Cardiac fibroblast (primary cell): ENCODE measurements at regions not wholly inside any gene's neighbourhood (a gene's known extent, or its start where the extent isn't known, plus 50 kb on each side); places are given as distances from the start of the nearest gene placed in this dataset.

Source experiments
- DNase-seq, 2 donors: peaks; one replicate each; pipeline versions ENCODE4 v3.0.0 to v3.0.0-alpha.2; 2010; ENCODE audit warnings: low read depth in 2 of 2
- H3K4me3 ChIP-seq, 2 donors: replicated peaks in 1 of 2; 1 replicate in 1 of 2; 2 replicates in 1 of 2; pipeline ENCODE4 v1.5.1; 2011; ENCODE audit warnings: low read depth in 2 of 2, low read length in 2 of 2, mild to moderate bottlenecking in 2 of 2, moderate library complexity in 1 of 2
- CTCF ChIP-seq: IDR thresholded peaks from one replicate; pipeline ENCODE4 v1.5.1; 2011; ENCODE audit warnings: low read depth, mild to moderate bottlenecking, low read length, inconsistent platforms

GRCh38 chr6:156627524-156627923 lies 149.7 kb upstream of the ARID1B start:
- TF ChIP-seq CTCF = no peak
- H3K4me3 ChIP-seq = no peak overlapping the region
- DNase-seq = no peak

GRCh38 chr6:156622185-156622584 lies 155.0 kb upstream of the ARID1B start:
- H3K4me3 ChIP-seq = no peak overlapping the region
- no peak for TF ChIP-seq CTCF
- no peak for DNase-seq

- no peak for TF ChIP-seq CTCF
- no peak overlapping the region for H3K4me3 ChIP-seq
- no peak for DNase-seq
These were observed 156.8 kb upstream of the ARID1B start for GRCh38 chr6:156620331-156620730.

GRCh38 chr6:156618600-156619205 lies 158.5 kb upstream of the ARID1B start:
- no peak overlapping the region for H3K4me3 ChIP-seq
- no peak for TF ChIP-seq CTCF
- DNase-seq = no peak

GRCh38 chr6:156617941-156618340 lies 159.2 kb upstream of the ARID1B start:
- DNase-seq = no peak
- no peak overlapping the region for H3K4me3 ChIP-seq
- no peak for TF ChIP-seq CTCF

GRCh38 chr6:156617376-156617775 lies 159.8 kb upstream of the ARID1B start:
- no peak for TF ChIP-seq CTCF
- peak; percentile 39 to 75 for DNase-seq
- no peak overlapping the region for H3K4me3 ChIP-seq

GRCh38 chr6:156616495-156616894 lies 160.7 kb upstream of the ARID1B start:
- DNase-seq = no peak
- H3K4me3 ChIP-seq = no peak overlapping the region
- no peak for TF ChIP-seq CTCF
